Tibial nerve (tissue), 4 donors: ENCODE measurements at regions not wholly inside any gene's neighbourhood (a gene's known extent, or its start where the extent isn't known, plus 50 kb on each side); places are given as distances from the start of the nearest gene placed in this dataset.

Experiments
- DNase-seq, 2 donors: peaks; one replicate each; pipeline ENCODE4 v3.0.0-alpha.2; 2019; ENCODE audit warnings: low spot score in 2 of 2
- H3K27ac ChIP-seq, 4 donors: fragments of 200-600 bp; sonication (generic) in 3 of 4; one replicate each; pipeline ENCODE4 v1.5.1; 2017 to 2019; ENCODE audit warnings: mild to moderate bottlenecking in 1 of 4
- H3K27me3 ChIP-seq, 2 donors: fragments of 200-600 bp; sonication (generic) in 1 of 2; one replicate each; pipeline versions ENCODE4 v1.5.1 to v1.6.0; 2017 to 2019
- H3K36me3 ChIP-seq, 3 donors: fragments of 200-600 bp; sonication (generic); one replicate each; pipeline ENCODE4 v1.5.1; 2018 to 2019
- H3K4me1 ChIP-seq, 4 donors: fragments of 200-600 bp; sonication (generic) in 3 of 4; one replicate each; pipeline ENCODE4 v1.5.1; 2017 to 2019
- H3K4me3 ChIP-seq, 4 donors: fragments of 200-600 bp; sonication (generic) in 3 of 4; one replicate each; pipeline ENCODE4 v1.5.1; 2017 to 2019; ENCODE audit warnings: mild to moderate bottlenecking in 1 of 4, moderate library complexity in 1 of 4
- H3K9me3 ChIP-seq, 4 donors: fragments of 200-600 bp; sonication (generic) in 3 of 4; one replicate each; pipeline ENCODE4 v1.5.1; 2017 to 2019
- CTCF ChIP-seq, 5 experiments: fragments of 200-600 bp in 3 of 5; fragments of 450-650 bp in 2 of 5; sonication (generic) in 3 of 5; IDR thresholded peaks; one replicate each; pipeline ENCODE4 v1.5.1; 2016 to 2019; ENCODE audit warnings: antibody characterized with exemption in 5 of 5, mild to moderate bottlenecking in 3 of 5, moderate library complexity in 2 of 5
- EP300 ChIP-seq, 2 donors: sonication (generic); formaldehyde crosslinking; IDR thresholded peaks; one replicate each; pipeline ENCODE4 v1.6.1; 2017; ENCODE audit warnings: antibody characterized with exemption in 2 of 2, mild to moderate bottlenecking in 1 of 2
- POLR2A ChIP-seq, 2 donors: fragments of 450-650 bp; IDR thresholded peaks; one replicate each; pipeline ENCODE4 v1.6.1; 2017; ENCODE audit warnings: antibody characterized with exemption in 2 of 2, mild to moderate bottlenecking in 2 of 2, moderate library complexity in 2 of 2
- WGBS, 2 donors: methylation state at CpG; one replicate each; pipeline ENCODE4 v1.1.5; 2018; 5-methylcytosine and 5-hydroxymethylcytosine counted together

DNA sequence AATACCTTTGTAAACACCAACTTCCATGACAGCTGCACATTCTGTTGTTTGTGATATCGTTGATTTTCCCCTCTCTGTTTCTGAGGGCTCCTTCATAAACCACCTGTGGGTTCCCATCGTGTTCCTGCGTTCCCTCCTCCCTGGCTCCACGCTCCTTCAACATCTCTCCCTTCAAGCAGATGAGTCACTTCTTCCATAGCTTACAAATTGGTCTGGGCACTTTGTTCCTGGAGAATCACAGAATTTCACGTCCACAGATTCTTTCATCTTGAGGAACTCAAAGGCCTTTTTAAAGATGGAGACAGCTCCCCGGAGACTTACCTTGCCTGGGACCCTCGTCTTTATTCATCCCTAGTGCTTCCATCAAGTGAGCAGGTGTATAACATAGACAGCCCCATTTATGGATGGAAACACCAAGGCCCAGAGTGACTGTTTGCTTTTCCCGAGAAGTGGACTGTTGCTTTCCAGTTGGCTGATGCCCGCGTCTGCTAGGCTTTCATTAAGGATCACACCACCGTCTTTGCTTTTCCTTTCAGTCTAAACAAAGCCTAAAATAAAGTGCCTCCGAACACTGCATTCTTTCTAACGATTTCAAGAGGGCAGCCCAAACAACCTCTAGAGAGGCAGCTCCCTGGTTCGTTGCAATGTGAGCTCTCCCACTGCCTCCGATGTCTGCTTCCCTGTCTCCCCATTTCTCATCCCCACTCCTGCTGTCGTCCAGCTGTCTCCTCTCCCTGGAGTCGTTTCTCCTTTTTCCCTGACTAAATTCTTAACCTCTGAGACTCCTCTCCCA is 146.3 kb upstream of the STX18 start:
- no peak overlapping the region for H3K4me3 ChIP-seq
- peaks cover 0 to 15% (median 0%) of the 10 kb centered on the region in 3 donors for H3K36me3 ChIP-seq
- DNase-seq = no peak
- WGBS, 2 donors = 62 to 66% methylated on average over 17 of the region's 17 CpGs
- H3K27me3 ChIP-seq = no peaks in the 10 kb centered on the region
- TF ChIP-seq CTCF (IDR thresholded peaks at IDR 0.05) = no peak
- no peak for TF ChIP-seq POLR2A (IDR thresholded peaks at IDR 0.05)
- no peak for TF ChIP-seq EP300 (IDR thresholded peaks at IDR 0.05)
- H3K27ac ChIP-seq = no peak overlapping the region
- H3K9me3 ChIP-seq = peaks cover 0 to 4% (median 0%) of the 10 kb centered on the region in 4 donors
- H3K4me1 ChIP-seq = peaks cover 0 to 4% (median 0%) of the 10 kb centered on the region in 4 donors

DNA sequence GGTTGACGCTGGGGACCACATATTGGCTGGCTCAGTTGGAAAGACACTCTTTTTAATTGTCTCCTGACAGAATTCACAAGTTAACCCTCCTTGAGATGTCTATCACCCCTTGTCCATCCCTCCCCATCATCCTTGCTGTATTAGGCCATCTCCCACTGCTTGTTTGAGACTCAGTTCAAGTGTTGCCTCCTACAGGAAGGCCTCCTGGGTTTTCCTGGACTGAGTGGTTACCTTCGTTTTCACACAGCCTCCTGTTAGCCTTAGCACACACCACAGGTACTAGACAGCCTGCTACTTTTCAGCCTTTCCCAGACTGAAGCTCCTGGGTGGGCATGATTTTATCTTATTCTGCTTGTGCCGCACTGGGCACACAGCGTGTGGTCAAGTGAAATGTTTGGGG is 145.3 kb upstream of the STX18 start:
- Histone ChIP-seq H3K27ac (no peak overlapping the region), H3K4me1 (peaks cover 0 to 4% (median 0%) of the 10 kb centered on the region in 4 donors), H3K4me3 (no peak overlapping the region), H3K36me3 (peaks cover 0 to 15% (median 0%) of the 10 kb centered on the region in 3 donors), H3K27me3 (no peaks in the 10 kb centered on the region), H3K9me3 (peaks cover 0 to 4% (median 0%) of the 10 kb centered on the region in 4 donors)
- WGBS, 2 donors = 87 to 89% methylated on average over 4 of the region's 4 CpGs
- no peak for DNase-seq
- no peak for TF ChIP-seq EP300 (IDR thresholded peaks at IDR 0.05)
- no peak for TF ChIP-seq CTCF (IDR thresholded peaks at IDR 0.05)
- no peak for TF ChIP-seq POLR2A (IDR thresholded peaks at IDR 0.05)

DNA sequence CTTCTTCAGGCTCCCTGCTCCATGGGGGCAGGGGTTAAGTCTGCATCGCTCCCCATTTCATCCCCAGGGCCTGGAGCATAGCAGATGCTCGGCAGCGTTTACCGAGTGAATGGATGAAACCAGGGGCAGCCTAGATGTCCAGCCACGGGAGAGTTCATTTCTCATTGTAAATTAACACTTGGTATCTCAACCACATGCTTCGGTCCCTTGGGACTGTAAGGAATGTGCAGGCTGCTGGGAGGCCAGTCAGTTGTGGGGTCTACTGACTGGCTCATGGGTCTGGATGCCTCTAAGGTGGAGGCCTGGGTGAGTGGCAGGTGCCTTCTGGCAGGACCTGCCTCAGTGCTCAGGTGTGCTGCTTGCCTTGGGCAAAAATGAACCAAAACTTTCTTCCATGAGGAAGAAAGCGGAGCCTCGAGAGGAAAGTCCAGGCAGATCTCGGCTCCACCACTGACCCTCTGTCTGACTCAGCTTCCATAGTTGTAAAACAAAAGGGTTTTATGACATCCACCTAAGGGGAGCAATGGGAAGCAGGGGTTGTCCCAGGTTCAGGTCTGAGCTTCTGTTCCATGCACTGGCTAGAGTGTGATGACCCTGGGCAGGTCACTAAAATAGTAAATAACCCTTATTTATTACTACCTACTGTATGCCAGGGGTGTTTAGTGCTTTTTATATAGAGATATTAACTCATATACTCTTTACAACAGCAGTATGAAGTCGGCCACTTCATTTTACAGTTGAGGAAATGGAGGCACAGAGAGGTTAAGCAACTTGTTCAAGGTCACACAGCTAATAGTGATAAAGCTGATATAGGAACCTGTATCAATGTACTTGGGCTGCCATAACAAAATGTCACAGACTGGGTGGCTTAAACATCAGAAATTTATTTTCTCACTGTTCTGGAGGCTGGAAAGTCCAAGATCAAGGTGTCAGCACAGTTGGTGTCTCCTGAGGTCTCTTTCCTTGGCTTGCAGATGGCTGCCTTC is 144.3 kb upstream of the STX18 start:
- WGBS, 2 donors = 48 to 59% methylated on average over 10 of the region's 10 CpGs
- no peaks in the 10 kb centered on the region for H3K27me3 ChIP-seq
- H3K36me3 ChIP-seq = peaks cover 0 to 15% (median 0%) of the 10 kb centered on the region in 3 donors
- peaks cover 0 to 4% (median 0%) of the 10 kb centered on the region in 4 donors for H3K9me3 ChIP-seq
- no peak for DNase-seq
- TF ChIP-seq EP300 (IDR thresholded peaks at IDR 0.05) = no peak
- TF ChIP-seq CTCF (IDR thresholded peaks at IDR 0.05) = no peak
- no peak overlapping the region for H3K4me3 ChIP-seq
- H3K27ac ChIP-seq = no peak overlapping the region
- H3K4me1 ChIP-seq = peaks cover 0 to 4% (median 0%) of the 10 kb centered on the region in 4 donors

DNA sequence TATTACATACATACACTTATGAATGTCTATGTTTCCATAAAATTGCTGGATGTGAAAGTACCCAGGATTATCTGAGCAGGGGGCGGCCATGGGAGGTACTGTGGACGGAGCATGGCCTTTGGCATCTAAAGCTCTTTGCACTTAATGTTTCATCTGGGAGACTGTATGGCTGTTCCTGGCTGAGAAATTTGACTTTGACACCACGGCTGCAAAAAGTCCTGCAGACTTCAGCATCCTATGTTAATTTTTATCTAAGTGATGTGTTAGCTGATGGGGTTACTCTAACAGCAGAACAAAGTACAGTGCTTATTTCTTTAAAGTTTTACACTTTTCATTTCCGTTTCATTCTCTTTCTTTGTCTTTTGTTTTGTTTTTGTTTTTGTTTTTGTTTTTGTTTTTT is 139.8 kb upstream of the STX18 start:
- no peaks in the 10 kb centered on the region for H3K27me3 ChIP-seq
- peaks cover 0 to 11% (median 0%) of the 10 kb centered on the region in 4 donors for H3K4me1 ChIP-seq
- H3K36me3 ChIP-seq = no peaks in the 10 kb centered on the region
- no peaks in the 10 kb centered on the region for H3K9me3 ChIP-seq
- TF ChIP-seq CTCF (IDR thresholded peaks at IDR 0.05) = no peak
- TF ChIP-seq POLR2A (IDR thresholded peaks at IDR 0.05) = no peak
- TF ChIP-seq EP300 (IDR thresholded peaks at IDR 0.05) = no peak
- H3K4me3 ChIP-seq = no peak overlapping the region
- DNase-seq = no peak
- 93 to 94% methylated on average over 4 of the region's 4 CpGs for WGBS, 2 donors
- H3K27ac ChIP-seq = no peak overlapping the region
